GM12878 (cell line): ENCODE measurements at regions not wholly inside any gene's neighbourhood (a gene's known extent, or its start where the extent isn't known, plus 50 kb on each side); places are given as distances from the start of the nearest gene placed in this dataset.

Source experiments
- ASH2L ChIP-seq: fragments of 300-600, 200-600 bp; sonication (generic); IDR thresholded peaks from 2 replicates; pipeline ENCODE4 v1.6.1; 2017; ENCODE audit warnings: low read depth, mild to moderate bottlenecking, borderline replicate concordance
- ATF2 ChIP-seq: IDR thresholded peaks from 2 replicates; pipeline ENCODE4 v1.6.1; 2012; ENCODE audit warnings: low read length, inconsistent platforms
- ATF7 ChIP-seq: fragments of 450-650 bp; IDR thresholded peaks from 2 replicates; pipeline ENCODE4 v1.6.1; 2016; ENCODE audit warnings: low read depth, mild to moderate bottlenecking
- BCL11A ChIP-seq: IDR thresholded peaks from 2 replicates; pipeline ENCODE4 v1.6.1; 2011; ENCODE audit warnings: low read depth, low read length
- CBX3 ChIP-seq: fragments of 200-600 bp; sonication (generic); IDR thresholded peaks from 2 replicates; pipeline ENCODE4 v1.6.1; 2016; ENCODE audit warnings: low read depth, borderline replicate concordance
- CUX1 ChIP-seq: IDR thresholded peaks from 2 replicates; pipeline ENCODE4 v1.6.1; 2012; ENCODE audit warnings: improper control_type of control experiment, low read depth, low read length; ENCODE audit not compliant: insufficient replicate concordance
- DPF2 ChIP-seq: fragments of 450-650 bp; IDR thresholded peaks from 2 replicates; pipeline ENCODE4 v1.6.1; 2017; ENCODE audit warnings: mild to moderate bottlenecking
- E2F8 ChIP-seq: fragments of 450-650 bp; IDR thresholded peaks from 2 replicates; pipeline ENCODE4 v1.6.1; 2018; ENCODE audit warnings: mild to moderate bottlenecking, low read depth, moderate library complexity; ENCODE audit not compliant: partially characterized antibody
- EGR1 ChIP-seq, 2 experiments: IDR thresholded peaks; 1 replicate in 1 of 2; 2 replicates in 1 of 2; pipeline ENCODE4 v1.6.1; 2011 to 2012; ENCODE audit warnings: low read depth in 2 of 2, low read length in 2 of 2, borderline replicate concordance in 1 of 2, mild to moderate bottlenecking in 1 of 2, moderate library complexity in 1 of 2
- IKZF1 ChIP-seq: fragments of 450-650 bp; conservative IDR thresholded peaks from 2 replicates; pipeline ENCODE4 v1.6.1; 2017; ENCODE audit warnings: antibody characterized with exemption, mild to moderate bottlenecking
- JUND ChIP-seq: IDR thresholded peaks from 2 replicates; pipeline ENCODE4 v1.6.1; 2012; ENCODE audit warnings: low read depth, mild to moderate bottlenecking, low read length, improper control_type of control experiment, moderate library complexity
- MAX ChIP-seq: IDR thresholded peaks from 2 replicates; pipeline ENCODE4 v1.6.1; 2012; ENCODE audit warnings: low read depth, low read length, improper control_type of control experiment
- MYB ChIP-seq: fragments of 150-350 bp; IDR thresholded peaks from 2 replicates; pipeline ENCODE4 v1.6.1; 2014; ENCODE audit warnings: mild to moderate bottlenecking, low read depth, low read length, borderline replicate concordance
- NBN ChIP-seq: fragments of 450-650 bp; IDR thresholded peaks from 2 replicates; pipeline ENCODE4 v1.6.1; 2016
- NKRF ChIP-seq: fragments of 450-650 bp; conservative IDR thresholded peaks from 2 replicates; pipeline ENCODE4 v1.6.1; 2017; ENCODE audit warnings: mild to moderate bottlenecking, moderate library complexity
- POLR2A ChIP-seq: IDR thresholded peaks from 2 replicates; pipeline ENCODE4 v1.6.1; 2011; ENCODE audit warnings: low read depth, mild to moderate bottlenecking, low read length
- SMC3 ChIP-seq: IDR thresholded peaks from 2 replicates; pipeline ENCODE4 v1.6.1; 2011; ENCODE audit warnings: low read length, improper control_type of control experiment, borderline replicate concordance
- TAF1 ChIP-seq: IDR thresholded peaks from 2 replicates; pipeline ENCODE4 v1.6.1; 2011; ENCODE audit warnings: mild to moderate bottlenecking, low read depth, low read length, borderline replicate concordance
- TCF12 ChIP-seq: IDR thresholded peaks from 2 replicates; pipeline ENCODE4 v1.6.1; 2011; ENCODE audit warnings: low read depth, mild to moderate bottlenecking, low read length
- TCF3 ChIP-seq: IDR thresholded peaks from 2 replicates; pipeline ENCODE4 v1.6.1; 2012; ENCODE audit warnings: low read depth, mild to moderate bottlenecking, low read length, borderline replicate concordance; ENCODE audit not compliant: insufficient read depth
- WRNIP1 ChIP-seq: IDR thresholded peaks from 2 replicates; pipeline ENCODE4 v1.6.1; 2011; ENCODE audit warnings: low read depth, low read length, improper control_type of control experiment, borderline replicate concordance
- ZBED1 ChIP-seq: IDR thresholded peaks from 2 replicates; pipeline ENCODE4 v1.6.1; 2016; ENCODE audit warnings: borderline replicate concordance

- peak; percentile 85 for TF ChIP-seq IKZF1
- TF ChIP-seq JUND: no peak
- TF ChIP-seq CUX1: no peak
- no peak for TF ChIP-seq ASH2L
- no peak for TF ChIP-seq EGR1 (IDR thresholded peaks at IDR 0.05; ENCODE audit: borderline replicate concordance in 1 of 2, low read depth in 2 of 2, low read length in 2 of 2)
- no peak for TF ChIP-seq SMC3
- TF ChIP-seq NBN: no peak; the same call in 1 of the 2 replicates
- peak; percentile 77 for TF ChIP-seq DPF2
- TF ChIP-seq MAX: no peak
- TF ChIP-seq POLR2A: no peak
- TF ChIP-seq MYB: no peak
- no peak for TF ChIP-seq E2F8
- TF ChIP-seq CBX3: no peak
- no peak for TF ChIP-seq TCF3
- peak; percentile 31; the same call in 1 of the 2 replicates for TF ChIP-seq BCL11A
- TF ChIP-seq ZBED1: no peak
- TF ChIP-seq TCF12: no peak
- no peak for TF ChIP-seq ATF2
- TF ChIP-seq TAF1: no peak
- no peak for TF ChIP-seq ATF7
- no peak for TF ChIP-seq WRNIP1
- no peak for TF ChIP-seq NKRF
These were observed 246.0 kb upstream of the NFE2L3 start (continued) for GRCh38 chr7:25906003-25906402.
